Adipocyte (in vitro differentiated cells): ENCODE measurements at regions not wholly inside any gene's neighbourhood (a gene's known extent, or its start where the extent isn't known, plus 50 kb on each side); places are given as distances from the start of the nearest gene placed in this dataset.

Experiments used
- DNase-seq: peaks from one replicate; pipeline ENCODE4 v3.0.0-alpha.2; 2015; ENCODE audit warnings: low read depth
- H3K27me3 ChIP-seq: replicated peaks from 2 replicates; pipeline ENCODE4 v1.7.0; 2013; ENCODE audit warnings: mild to moderate bottlenecking, low read length, moderate library complexity; ENCODE audit not compliant: control insufficient read depth, insufficient read depth
- H3K36me3 ChIP-seq: 2 replicates; pipeline ENCODE4 v1.7.0; 2013; ENCODE audit warnings: low read length, mild to moderate bottlenecking, moderate library complexity; ENCODE audit not compliant: control insufficient read depth, insufficient read depth, severe bottlenecking
- H3K4me1 ChIP-seq: 2 replicates; pipeline ENCODE4 v1.7.0; 2013; ENCODE audit warnings: mild to moderate bottlenecking, low read length, moderate library complexity; ENCODE audit not compliant: control insufficient read depth, insufficient read depth
- H3K4me3 ChIP-seq: 2 replicates; pipeline ENCODE4 v1.7.0; 2013; ENCODE audit warnings: mild to moderate bottlenecking, low read length, moderate library complexity
- H3K9ac ChIP-seq: 2 replicates; pipeline ENCODE4 v1.7.0; 2013; ENCODE audit warnings: mild to moderate bottlenecking, low read length, moderate library complexity
- H3K9me3 ChIP-seq: 2 replicates; pipeline ENCODE4 v1.7.0; 2013; ENCODE audit warnings: mild to moderate bottlenecking, low read length, moderate library complexity; ENCODE audit not compliant: control insufficient read depth

GRCh38 chr16:51875834-51876600 is 670.9 kb downstream of the TOX3 start:
- no peaks in the 10 kb centered on the region for H3K9me3 ChIP-seq
- peaks cover 3% of the 10 kb centered on the region for H3K27me3 ChIP-seq
- peaks cover 9% of the 10 kb centered on the region for H3K4me1 ChIP-seq
- no peak overlapping the region for H3K4me3 ChIP-seq
- no peak overlapping the region for H3K9ac ChIP-seq
- DNase-seq = no peak
- no peaks in the 10 kb centered on the region for H3K36me3 ChIP-seq

- Histone ChIP-seq H3K27me3 (peaks cover 3% of the 10 kb centered on the region), H3K36me3 (no peaks in the 10 kb centered on the region), H3K9me3 (no peaks in the 10 kb centered on the region), H3K4me1 (peaks cover 6% of the 10 kb centered on the region), H3K4me3 (no peak overlapping the region), H3K9ac (no peak overlapping the region)
- DNase-seq = peak; percentile 34
Observed at GRCh38 chr16:51872524-51872923, 674.4 kb downstream of the TOX3 start.

GRCh38 chr16:51870296-51870854 is 676.6 kb downstream of the TOX3 start:
- peaks cover 3% of the 10 kb centered on the region for H3K27me3 ChIP-seq
- no peak for DNase-seq
- no peaks in the 10 kb centered on the region for H3K4me1 ChIP-seq
- H3K9me3 ChIP-seq = no peaks in the 10 kb centered on the region
- no peaks in the 10 kb centered on the region for H3K36me3 ChIP-seq
- no peak overlapping the region for H3K9ac ChIP-seq
- H3K4me3 ChIP-seq = no peak overlapping the region

- no peak for DNase-seq
- Histone ChIP-seq H3K4me3 (no peak overlapping the region), H3K9ac (no peak overlapping the region), H3K4me1 (no peaks in the 10 kb centered on the region), H3K27me3 (peaks cover 3% of the 10 kb centered on the region), H3K9me3 (no peaks in the 10 kb centered on the region), H3K36me3 (no peaks in the 10 kb centered on the region)
Observed at GRCh38 chr16:51869176-51869575, 677.8 kb downstream of the TOX3 start.

- H3K36me3 ChIP-seq = no peaks in the 10 kb centered on the region
- no peak overlapping the region for H3K9ac ChIP-seq
- peaks cover under 1% of the 10 kb centered on the region for H3K27me3 ChIP-seq
- DNase-seq = no peak
- no peaks in the 10 kb centered on the region for H3K4me1 ChIP-seq
- no peak overlapping the region for H3K4me3 ChIP-seq
- no peaks in the 10 kb centered on the region for H3K9me3 ChIP-seq
Observed at GRCh38 chr16:51868631-51869030, 678.3 kb downstream of the TOX3 start.

GRCh38 chr16:51867386-51868065 is 679.4 kb downstream of the TOX3 start:
- no peak for DNase-seq
- Histone ChIP-seq H3K27me3 (no peaks in the 10 kb centered on the region), H3K4me1 (no peaks in the 10 kb centered on the region), H3K36me3 (no peaks in the 10 kb centered on the region), H3K9ac (no peak overlapping the region), H3K4me3 (no peak overlapping the region), H3K9me3 (no peaks in the 10 kb centered on the region)

- Histone ChIP-seq H3K9me3 (no peaks in the 10 kb centered on the region), H3K27me3 (no peaks in the 10 kb centered on the region), H3K36me3 (no peaks in the 10 kb centered on the region), H3K4me1 (no peaks in the 10 kb centered on the region), H3K4me3 (no peak overlapping the region), H3K9ac (no peak overlapping the region)
- DNase-seq = no peak
Observed at GRCh38 chr16:51864575-51864974, 682.4 kb downstream of the TOX3 start.

- peaks cover 21% of the 10 kb centered on the region for H3K27me3 ChIP-seq
- H3K36me3 ChIP-seq = no peaks in the 10 kb centered on the region
- DNase-seq = no peak
- H3K9ac ChIP-seq = no peak overlapping the region
- no peaks in the 10 kb centered on the region for H3K4me1 ChIP-seq
- H3K4me3 ChIP-seq = no peak overlapping the region
- H3K9me3 ChIP-seq = no peaks in the 10 kb centered on the region
Observed at GRCh38 chr16:51854401-51854951, 692.5 kb downstream of the TOX3 start.

GRCh38 chr16:51853586-51853985 is 693.4 kb downstream of the TOX3 start:
- Histone ChIP-seq H3K9me3 (no peaks in the 10 kb centered on the region), H3K27me3 (peaks cover 22% of the 10 kb centered on the region), H3K4me1 (no peaks in the 10 kb centered on the region), H3K36me3 (no peaks in the 10 kb centered on the region), H3K9ac (no peak overlapping the region), H3K4me3 (no peak overlapping the region)
- DNase-seq = no peak

- Histone ChIP-seq H3K4me3 (no peak overlapping the region), H3K4me1 (no peaks in the 10 kb centered on the region), H3K36me3 (no peaks in the 10 kb centered on the region), H3K27me3 (peaks cover 22% of the 10 kb centered on the region), H3K9ac (no peak overlapping the region), H3K9me3 (no peaks in the 10 kb centered on the region)
- no peak for DNase-seq
Observed at GRCh38 chr16:51852892-51853291, 694.1 kb downstream of the TOX3 start.

GRCh38 chr16:51851111-51851510 is 695.8 kb downstream of the TOX3 start:
- no peak overlapping the region for H3K9ac ChIP-seq
- no peaks in the 10 kb centered on the region for H3K36me3 ChIP-seq
- H3K4me3 ChIP-seq = no peak overlapping the region
- no peak for DNase-seq
- H3K27me3 ChIP-seq = peaks cover 18% of the 10 kb centered on the region
- H3K4me1 ChIP-seq = no peaks in the 10 kb centered on the region
- no peaks in the 10 kb centered on the region for H3K9me3 ChIP-seq
